ENCODE measurements at regions not wholly inside any gene's neighbourhood (a gene's known extent, or its start where the extent isn't known, plus 50 kb on each side); places are given as distances from the start of the nearest gene placed in this dataset.
"Not testable (repeated sequence)": the region's sequence is repeated elsewhere in the genome, so short reads cannot be mapped to it uniquely, and the experiment has no call there.

DNA sequence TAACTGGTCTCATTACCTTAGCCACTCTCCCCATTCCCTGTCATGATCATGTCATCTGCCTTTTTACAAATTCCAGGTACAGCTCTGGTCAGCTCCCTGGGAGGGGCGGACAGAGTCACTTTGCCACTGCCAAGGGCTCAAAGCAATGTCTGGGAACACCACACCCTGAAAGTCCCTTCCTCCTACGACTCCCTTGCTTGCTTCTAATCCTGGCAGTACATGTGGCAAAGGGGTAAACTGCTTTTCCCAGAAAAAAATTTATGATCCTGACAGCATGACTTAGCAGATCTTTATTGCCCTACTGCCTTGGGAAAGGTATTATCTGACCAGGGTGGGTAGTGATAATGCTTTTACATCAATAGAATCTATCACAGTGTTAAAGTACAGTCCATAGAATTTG is 376.0 kb upstream of the PDE3A start:
- no peak for DNase-seq (ENCODE audit: low read depth)

DNA sequence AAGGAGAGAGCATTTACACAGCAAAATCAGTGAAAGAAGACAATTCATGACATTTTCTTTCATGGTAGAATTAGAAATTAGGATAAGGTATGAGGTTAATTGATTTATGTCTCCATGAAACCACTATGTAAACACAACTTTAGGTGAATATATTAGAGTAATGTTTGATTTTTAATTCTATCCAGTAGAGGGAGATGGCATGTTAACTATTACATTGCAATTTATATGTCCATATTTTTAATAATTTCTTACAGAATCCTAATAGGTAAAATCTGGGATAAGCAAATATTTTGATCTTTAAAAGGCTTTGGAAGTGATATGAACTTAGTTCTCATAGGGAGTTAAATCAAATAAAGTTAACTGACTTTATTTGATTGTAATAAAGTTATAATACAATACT is 373.4 kb upstream of the PDE3A start:
- DNase-seq (ENCODE audit: low read depth): no peak

DNA sequence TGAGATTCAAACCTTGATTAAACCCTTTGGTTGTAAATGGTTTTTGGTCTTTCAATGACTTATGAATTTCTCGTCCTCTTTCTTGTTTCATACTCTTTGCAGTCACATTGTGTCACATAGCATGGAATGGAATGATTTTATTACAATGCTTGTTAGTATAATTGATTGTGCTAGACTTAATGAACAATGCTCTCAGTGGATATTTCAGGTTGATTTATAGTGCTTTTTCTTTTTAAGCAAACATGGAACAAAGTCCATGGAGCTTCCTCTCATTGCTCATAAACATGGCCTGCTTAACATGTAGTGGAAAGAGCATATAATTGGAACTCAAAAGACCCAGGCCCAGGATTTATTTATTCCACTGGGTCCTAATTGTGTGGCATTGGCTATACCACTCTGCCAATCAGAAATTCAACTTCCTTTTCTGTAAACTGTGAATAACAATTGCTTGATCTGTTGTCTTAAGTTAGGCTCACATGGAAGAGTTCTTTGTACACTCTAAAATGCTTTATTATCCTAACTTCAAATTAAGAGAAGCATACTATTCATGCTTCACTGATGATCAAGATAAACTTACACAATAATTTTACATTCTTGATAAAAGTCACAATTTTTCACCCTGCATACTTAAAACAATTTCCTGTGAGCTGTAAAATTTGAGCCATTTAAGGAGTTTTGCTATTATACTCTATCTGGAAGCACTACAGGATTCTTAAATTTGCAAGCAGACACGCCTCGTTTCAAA is 370.5 kb upstream of the PDE3A start:
- DNase-seq (ENCODE audit: low read depth): no peak

DNA sequence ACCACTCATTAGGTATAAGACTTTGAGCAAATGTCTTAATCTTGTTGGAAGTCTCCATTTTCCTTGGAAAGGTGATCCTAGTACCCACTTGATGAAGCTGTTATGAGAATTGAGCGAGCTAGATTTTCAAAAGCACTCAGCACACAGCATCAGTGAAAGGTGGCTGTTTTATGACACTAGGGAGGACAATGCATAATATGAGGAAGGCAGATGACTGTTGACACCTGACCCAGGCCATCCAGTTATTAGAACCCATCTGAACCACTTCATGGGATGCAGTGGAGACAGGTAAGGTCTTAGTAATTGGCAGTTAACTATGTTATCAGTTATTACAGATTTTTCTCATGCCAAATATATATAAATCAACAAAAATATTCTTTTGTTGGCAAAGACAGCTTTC is 369.9 kb upstream of the PDE3A start:
- no peak for DNase-seq (ENCODE audit: low read depth)

DNA sequence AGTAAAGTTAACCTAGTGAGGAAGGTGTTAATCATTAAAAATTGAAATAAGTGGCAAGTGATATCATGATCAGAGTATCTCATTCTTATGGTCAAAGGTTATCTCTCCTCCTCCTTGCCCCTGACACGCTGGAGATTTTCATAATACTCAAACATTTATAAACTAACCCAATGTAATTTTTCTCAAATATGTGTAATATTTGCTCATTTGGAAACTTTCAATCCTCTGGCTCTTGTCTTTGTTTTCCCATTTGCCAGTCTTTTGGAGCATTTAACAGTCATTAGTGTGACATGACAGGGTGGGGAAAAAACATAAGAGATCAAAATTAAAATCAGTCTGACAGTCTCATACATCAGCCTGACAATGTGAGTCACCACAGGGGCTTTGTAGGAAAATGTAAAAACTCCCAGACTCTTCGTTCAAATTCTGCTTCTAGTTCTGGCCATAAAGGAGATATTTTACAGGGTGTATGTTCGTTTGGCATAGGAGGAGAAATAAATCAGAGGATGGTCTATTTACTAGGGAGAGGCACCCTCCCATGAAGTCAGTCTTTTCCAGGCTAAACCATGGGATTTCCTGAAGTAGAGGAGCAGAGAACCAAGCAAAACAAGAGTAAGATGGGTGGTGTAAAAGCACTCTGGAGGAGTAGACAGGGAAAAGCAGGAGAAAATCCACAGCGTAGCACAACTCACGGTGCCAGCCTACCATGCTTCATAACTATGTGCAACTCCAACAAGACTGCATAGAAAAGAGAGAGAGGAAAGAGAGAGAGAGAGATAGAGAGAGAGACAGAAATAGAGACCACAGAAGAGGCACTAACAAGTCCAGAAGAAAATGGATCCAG is 369.2 kb upstream of the PDE3A start:
- DNase-seq (ENCODE audit: low read depth): no peak

DNA sequence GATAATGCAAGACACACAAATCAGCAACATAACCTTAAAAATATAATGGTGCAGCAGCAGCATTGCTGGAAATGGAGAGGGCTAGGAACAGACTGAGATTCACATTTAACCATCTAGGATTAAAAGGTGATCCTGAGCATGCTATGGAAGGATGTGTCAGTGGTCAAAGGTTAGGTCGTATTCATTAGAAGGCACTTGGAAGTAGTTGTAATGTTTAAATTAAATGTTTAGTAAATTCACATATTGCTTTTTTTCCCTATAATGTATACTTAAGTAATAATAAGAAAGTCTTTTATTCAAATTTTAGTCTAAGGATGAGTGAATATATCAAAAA is 368.6 kb upstream of the PDE3A start:
- DNase-seq (ENCODE audit: low read depth): no peak

DNA sequence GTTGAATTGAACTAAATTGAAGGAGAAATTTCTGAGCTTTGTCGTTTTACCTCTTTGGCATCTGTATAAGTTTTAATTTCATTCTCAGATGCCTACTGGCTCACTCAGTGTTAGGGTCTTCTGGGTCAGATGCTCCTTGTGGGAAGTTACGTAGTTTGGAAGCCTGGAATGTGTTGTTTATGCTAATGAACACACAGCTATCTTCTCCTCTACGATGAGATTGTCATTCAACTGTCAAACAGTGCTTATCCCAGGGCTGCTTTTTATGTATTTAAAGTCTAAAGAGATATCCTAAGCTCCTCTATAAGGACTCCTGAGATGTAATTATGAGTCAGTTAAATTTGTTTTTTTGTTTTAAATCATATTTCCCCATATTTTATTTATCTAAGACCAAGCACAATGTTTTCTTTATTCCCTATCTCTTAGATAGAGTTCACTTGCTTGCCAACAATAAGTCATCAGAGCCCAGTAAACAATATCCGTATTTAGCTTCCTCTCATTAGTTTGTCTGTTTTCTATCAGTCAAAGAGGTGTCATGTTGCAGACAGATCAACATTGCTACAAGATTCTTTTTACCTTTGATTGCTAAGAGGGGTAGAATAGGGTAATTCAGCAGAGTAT is 368.0 kb upstream of the PDE3A start:
- no peak for DNase-seq (ENCODE audit: low read depth)

DNA sequence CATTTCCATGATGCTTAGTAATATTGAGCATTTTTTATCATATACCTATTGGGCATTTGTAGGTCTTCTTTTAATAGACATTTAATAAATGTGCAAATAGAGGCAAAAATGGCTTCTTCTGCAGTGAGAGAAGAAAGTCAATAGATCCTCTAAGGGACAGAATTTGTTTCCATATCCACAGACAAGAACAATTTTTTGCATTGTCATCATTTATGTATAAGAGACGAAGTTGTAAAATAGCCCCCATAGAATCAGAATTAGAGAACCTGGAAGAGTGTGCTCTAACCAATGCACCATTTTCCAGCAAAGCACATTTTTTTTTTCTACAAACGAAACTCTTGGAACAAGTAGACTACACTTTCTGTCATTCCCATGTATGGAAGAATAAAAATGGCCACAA is 365.1 kb upstream of the PDE3A start:
- DNase-seq (ENCODE audit: low read depth): no peak

DNA sequence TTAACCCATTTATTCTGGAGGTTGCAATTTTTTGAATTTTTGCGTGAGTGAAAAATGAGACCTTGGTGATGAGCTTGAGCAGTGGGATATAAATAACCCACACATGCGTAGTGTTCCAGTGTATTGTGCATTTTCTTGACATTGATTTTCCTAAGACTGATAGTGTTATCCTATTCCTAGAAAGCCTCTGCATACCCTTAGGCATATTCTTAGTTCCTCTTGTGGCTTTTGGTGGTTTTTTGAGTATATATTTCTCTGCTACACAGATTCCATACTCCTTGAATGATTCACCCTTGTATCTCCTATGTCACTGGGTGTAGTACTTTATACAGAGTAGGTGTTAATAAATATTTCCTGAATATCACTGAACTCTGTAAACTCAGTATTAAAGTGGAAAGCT is 363.4 kb upstream of the PDE3A start:
- no peak for DNase-seq (ENCODE audit: low read depth)

DNA sequence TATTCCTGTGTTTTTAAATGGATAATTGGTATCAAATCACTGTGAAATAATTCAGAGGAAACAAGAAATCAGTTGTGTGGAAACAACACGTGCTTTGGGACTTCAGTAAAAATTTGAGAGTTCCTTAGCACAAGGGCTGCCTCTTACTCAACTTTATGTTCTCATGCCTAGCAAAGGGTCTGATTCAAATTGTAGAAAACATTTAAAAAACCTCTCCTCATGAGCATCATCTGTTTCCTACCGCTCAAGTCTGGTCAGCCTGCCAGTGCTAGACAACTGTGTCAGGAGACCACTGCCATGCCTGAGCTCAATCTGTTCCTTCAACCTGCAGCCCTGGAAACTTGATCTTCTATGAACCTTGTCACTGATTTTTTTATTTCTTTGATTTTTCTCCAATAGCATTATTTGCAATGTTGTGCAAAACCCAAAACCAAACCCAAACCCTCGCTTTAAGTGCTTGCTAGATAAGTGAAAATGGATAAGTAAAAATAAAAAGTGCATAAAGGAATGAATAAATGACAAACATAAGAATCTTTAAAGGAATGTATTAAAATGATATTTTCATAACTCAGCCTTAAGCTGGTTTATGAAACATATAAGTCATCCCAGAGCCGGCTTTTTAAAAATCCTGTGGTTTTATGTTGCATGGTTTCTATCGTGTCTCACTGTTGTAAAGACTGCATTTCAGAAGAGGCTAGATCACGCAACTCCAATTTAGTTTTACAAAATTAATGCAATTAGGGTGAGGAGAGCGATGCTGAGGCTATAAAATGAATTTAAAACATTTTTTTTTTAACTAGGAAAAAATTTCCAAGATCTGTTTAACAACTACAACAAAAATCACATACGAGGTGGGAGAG is 361.2 kb upstream of the PDE3A start:
- DNase-seq (ENCODE audit: low read depth): no peak

DNA sequence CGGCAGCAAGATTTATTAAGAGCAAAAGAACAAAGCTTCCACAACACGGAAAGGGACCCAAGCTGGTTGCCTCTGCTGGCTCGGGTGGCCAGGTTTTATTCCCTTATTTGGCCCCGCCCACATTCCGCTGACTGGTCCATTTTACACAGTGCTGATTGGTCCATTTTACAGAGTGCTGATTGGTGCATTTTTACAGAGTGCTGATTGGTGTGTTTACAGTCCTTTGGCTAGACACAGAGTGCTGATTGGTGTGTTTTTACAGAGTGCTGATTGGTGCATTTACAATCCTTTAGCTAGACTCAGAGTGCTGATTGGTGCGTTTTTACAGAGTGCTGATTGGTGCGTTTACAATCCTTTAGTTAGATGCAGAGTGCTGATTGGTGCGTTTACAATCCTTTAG is 358.4 kb upstream of the PDE3A start:
- DNase-seq (ENCODE audit: low read depth): not testable (repeated sequence)

DNA sequence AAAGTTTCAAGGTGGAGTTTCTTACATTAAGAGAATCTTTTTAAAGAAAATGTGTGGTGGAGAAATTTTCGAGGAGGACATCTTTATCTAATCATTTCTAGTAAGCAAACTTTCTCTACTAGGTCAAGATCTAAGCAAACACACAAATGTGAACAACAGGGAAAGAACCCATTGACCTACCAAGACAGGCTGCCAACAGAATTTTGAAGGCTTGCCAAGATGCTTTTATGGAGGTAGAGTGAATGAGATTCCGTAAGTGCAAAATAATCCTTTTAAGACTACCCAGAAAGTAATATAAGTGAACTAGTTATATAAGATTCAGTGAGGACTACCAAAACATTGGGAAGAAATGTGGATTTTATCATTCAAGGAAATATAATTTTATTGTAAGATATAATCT is 357.1 kb upstream of the PDE3A start:
- no peak for DNase-seq (ENCODE audit: low read depth)

DNA sequence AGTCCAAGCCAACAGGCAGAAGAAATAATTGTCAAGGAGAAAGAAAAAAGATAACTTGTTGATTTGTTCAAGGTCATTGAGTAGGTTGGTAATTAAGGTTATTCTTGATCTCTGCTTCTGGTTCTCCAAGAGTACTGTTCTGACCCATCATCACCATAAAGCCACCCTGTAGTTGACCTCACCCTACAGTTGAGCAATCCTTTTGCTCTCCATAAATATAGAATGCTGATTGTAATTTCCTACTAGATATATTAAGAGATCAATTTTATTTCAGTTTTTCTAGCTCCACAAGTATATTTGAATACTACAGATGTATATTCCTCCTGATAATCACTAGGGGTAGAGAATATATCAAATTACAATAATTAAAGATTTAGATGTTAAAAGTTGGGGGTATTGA is 350.5 kb upstream of the PDE3A start:
- no peak for DNase-seq (ENCODE audit: low read depth)

DNA sequence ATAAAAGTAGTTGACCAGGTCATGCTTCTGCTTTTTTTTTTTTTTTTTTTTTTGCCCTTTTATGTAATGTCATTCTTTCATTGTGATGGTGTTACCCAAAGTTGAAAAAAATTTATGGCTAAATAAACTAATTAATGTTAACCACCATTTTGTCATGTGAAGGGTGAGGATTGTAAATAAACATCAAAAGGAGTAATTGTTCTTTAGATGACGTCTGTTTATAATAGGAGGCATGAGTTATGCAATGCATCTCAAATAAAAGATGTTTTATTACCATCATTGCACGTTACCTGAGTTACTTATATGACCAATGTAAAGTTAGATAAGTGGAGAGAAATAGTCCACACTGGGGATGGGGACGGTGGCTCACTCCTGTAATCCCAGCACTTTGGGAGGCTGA is 349.9 kb upstream of the PDE3A start:
- no peak for DNase-seq (ENCODE audit: low read depth)

DNA sequence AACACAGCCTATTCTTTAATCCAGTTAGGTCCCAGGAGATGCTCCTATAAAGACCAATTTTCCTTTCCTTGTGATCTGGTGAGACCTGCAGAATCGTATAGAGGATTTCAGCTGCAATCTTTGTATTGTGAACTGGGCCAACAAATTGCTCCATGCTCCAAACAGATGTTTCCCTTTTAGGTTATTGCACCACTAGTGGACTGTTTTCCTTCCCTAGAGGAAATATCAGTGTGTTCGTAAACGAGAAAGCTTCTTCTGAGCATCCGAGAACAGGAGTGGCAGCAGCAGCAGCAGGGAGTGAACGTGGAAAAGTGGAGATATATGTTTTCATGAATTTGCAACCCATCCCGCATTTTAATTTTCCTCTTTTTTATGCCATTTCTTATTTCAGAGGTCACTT is 344.1 kb upstream of the PDE3A start:
- no peak for DNase-seq (ENCODE audit: low read depth)

DNA sequence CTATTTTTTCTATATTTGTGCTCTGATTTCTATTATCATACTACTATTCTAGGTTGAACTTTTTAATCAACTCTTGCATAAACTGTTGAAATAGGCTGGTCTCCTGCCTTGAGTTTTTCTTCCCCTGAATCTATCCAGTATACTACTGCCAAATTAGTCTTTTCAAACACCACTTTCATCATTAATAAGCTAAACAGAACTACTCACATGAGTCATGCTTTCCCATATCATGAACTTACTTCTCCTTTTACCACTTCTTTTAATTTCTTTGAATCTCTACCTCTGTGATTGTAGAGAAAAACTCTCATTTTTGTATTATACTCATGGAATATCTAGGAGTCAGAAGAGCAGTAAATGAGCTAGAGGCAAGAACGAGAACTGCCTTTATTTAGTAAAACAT is 340.3 kb upstream of the PDE3A start:
- DNase-seq (ENCODE audit: low read depth): no peak

DNA sequence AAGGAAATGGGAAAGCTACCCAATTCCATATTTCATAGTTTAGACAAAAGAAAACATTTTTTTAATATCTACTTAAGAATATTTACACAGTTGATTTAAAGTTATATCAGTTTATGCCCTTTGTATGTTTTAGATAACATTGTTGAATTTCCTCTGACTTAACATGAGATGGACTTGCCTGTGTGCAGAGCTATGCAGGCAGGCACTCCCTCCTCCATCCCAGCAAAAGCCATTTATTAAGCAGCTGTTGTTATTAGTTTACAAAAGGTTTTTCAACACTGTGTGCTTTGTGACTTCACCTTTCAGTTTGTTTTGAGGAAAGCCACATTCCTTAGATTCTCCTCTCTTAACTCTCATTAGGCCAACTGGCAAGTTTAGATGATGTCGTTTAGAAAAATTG is 337.5 kb upstream of the PDE3A start:
- DNase-seq (ENCODE audit: low read depth): no peak

DNA sequence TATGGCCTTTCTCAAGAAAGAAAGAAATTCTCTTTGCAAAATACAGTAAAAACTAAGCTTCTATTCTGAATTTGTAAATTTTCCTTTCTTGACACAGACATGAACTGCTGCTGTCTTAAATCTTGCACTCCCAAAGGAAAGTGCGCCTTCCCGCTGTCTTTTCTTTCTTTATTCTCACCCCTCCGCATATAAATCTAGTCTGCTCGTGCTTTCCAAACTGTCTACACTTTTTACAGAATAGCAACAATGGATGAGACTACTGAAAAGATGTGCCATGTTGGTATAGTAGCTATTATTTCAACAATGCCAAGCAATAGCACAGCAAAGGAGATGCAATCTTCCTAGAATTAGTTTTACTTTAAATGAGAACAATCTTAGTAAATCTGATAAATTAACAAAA is 328.8 kb upstream of the PDE3A start:
- no peak for DNase-seq (ENCODE audit: low read depth)

DNA sequence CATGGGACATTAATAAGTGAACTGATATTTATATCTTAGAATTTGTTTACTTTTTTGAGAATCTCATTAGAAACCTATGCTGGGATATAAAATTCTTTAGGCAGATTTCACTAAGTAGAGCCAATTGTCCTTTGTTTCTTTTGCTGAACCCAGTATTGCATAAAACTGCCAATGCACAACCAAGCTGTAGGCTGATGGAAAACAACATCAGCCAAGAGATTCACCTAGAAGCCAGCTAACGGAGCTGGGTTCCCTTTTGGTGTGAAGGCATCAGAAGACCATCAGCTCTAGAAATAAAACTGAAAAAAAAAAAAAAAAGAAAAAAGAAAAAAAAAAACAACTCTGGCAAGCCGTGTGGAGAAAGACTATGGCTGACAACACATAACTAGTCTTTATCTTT is 328.2 kb upstream of the PDE3A start:
- no peak for DNase-seq (ENCODE audit: low read depth)

DNA sequence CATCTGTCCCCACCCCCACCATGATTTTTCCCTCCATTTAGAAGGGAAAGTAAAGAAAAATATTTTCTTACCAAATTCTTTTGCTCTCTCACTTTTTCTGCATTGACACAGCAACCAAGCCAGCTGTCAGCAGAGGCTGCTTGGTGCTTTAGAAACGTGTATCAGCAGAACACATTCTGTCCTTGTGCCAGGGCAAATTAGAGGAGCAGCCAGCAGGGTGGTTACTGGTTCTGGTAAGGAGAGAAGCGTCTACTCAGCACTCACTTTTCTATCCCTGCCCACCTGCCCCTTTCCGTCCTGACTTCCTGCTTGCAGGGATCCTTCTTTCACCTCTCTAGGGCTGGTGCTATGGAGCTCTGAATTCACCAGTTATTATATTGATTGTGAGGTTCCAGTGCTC is 327.5 kb upstream of the PDE3A start:
- no peak for DNase-seq (ENCODE audit: low read depth)

DNA sequence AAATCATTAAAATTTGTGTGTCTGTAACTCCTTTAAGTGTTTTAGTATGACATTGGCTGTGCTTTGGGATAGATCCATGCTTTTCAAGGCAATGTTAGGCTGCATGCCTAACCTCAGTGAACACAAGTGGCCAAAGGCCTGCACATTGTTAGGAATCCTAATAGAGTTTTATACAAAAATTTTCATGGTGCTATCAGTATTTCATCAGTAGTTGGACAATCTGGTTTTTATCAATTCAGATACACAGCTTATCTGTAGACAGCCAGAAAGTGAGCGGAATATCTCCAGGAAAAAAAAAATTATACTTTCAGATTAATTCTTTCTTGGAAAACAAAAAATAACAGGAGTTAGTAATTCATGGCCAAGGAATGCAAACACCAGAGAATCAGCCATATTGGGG is 324.0 kb upstream of the PDE3A start:
- DNase-seq (ENCODE audit: low read depth): no peak

DNA sequence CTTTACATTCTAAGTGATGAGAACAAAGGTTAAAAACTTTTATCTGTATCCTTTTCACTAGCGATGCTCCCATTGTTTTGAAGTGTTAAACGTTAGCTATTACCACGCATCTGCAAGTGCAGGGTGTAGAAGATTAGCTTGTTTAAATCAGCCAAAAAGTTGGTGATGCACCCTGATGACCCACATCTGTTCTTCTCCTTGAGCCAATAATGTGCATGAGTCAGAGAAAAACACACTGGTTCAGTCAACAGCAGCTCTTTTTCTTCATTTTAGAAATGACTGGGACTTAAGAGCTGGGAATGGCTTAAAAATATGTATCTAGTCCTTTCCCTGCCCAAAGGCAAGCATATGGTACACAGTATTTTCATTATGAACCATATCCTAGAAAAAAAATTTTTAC is 323.5 kb upstream of the PDE3A start:
- DNase-seq (ENCODE audit: low read depth): no peak

DNA sequence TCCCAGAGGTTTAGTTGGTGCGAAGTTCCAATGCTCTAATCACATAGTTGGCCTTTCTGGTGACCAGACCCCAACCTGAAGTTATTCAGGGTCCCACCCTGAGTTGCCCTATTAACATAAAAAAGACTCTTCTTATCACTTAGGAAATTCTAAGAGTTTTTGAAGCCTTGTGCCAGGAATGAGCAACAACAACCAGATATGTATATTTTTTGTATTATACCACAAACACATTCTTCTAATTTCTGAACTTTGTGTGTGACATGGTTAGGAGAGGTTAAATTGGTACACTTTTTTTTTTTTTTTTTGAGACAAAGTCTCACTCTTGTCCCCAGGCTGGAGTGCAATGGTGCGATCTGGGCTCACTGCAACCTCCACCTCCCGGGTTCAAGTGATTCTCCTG is 320.4 kb upstream of the PDE3A start:
- DNase-seq (ENCODE audit: low read depth): no peak
